ENCODE measurements at regions not wholly inside any gene's neighbourhood (a gene's known extent, or its start where the extent isn't known, plus 50 kb on each side); places are given as distances from the start of the nearest gene placed in this dataset.

GRCh38 chr18:78364388-78364960 is 615.1 kb upstream of the SALL3 start:
- DNase-seq (ENCODE audit: low read depth): no peak

GRCh38 chr18:78367996-78368395 is 611.6 kb upstream of the SALL3 start:
- DNase-seq (ENCODE audit: low read depth): no peak

DNA sequence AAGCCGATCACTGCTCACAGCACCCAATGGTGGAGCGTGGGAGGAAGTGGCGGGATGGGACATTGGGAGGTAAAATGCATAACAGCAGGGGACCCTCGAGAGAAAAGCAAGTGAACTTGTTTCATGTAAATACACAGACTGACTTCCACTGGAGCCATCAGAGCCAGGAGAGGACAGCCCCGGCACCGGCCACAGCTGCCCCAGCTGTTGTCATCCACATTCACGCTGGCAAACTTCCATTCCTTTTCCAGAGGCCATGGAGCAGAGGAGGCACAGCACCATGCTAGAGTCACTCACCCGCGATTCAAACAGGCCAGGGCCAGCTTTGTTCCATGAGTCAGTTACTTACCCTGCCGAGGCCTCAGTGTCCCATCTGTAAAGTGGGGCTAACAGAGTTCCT is 610.9 kb upstream of the SALL3 start:
- no peak for DNase-seq (ENCODE audit: low read depth)

DNA sequence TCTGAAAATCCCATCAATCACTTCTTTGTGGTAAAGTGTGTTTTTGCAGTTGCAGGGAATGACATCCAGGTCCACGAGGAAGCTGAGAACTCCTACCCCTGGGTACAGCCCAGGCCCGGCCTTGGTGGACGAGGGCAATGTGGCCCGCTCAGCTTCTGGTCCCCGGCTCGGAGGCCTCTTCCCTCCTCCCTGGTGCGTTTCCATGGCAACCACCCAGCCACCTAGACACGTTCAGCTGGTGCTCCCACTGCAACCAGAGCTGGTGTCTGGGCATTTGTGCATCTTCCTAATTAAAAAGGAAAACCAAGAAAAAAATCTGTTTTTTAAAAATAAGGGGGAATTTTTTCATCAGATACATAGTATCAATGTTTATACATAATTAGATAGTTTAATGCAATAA is 603.6 kb upstream of the SALL3 start:
- DNase-seq (ENCODE audit: low read depth): no peak

DNA sequence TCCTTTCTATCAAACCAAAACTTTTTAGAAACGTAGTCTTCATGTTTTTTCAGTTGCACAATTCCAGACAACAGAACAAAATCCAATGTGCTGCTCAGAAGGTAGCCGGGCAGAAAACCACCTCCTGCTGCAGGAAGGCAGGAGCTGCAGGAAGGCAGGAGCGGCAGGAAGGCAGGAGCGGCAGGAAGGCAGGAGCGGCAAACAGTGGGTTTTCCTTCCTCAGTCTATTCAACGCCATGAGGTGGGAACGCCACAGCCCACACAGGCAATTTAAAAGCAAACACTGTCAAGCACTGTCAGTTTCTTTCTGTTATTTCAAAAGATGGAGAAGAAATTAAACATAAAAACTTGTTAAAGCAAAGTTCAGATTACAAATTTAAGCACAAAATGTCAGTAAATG is 601.2 kb upstream of the SALL3 start:
- no peak for DNase-seq (ENCODE audit: low read depth)

GRCh38 chr18:78378983-78379382 is 600.6 kb upstream of the SALL3 start:
- no peak for DNase-seq (ENCODE audit: low read depth)

DNA sequence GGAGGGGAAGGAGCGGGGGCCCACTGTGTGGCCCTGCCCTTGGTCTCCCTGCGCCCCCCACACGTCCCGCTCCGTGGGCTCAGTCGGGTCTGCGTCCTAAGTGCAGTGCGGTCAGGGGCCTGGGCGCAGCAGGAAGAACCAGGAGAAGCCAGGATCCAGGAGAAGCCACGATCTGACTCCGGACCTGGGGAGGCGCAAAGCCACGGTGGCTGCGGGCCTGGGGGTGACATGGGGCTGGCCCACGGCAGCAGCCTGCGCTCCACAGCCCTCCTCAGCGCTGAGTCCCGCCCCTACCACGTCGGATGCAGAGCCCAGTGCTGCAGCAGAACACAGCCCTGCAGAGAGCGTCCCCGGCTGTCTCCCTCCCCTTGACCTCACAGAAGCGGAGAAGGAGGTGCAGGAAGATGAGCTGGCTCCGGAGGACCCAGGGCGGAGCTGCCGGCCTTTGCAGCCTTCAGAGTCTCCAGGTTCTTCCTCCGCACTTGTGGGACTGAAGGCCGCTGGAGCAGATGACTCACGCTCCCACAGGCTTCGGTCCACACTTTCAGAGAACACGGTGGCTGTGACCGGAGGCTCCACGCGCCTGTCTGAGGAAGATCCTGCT is 589.2 kb upstream of the SALL3 start:
- DNase-seq (ENCODE audit: low read depth): no peak

DNA sequence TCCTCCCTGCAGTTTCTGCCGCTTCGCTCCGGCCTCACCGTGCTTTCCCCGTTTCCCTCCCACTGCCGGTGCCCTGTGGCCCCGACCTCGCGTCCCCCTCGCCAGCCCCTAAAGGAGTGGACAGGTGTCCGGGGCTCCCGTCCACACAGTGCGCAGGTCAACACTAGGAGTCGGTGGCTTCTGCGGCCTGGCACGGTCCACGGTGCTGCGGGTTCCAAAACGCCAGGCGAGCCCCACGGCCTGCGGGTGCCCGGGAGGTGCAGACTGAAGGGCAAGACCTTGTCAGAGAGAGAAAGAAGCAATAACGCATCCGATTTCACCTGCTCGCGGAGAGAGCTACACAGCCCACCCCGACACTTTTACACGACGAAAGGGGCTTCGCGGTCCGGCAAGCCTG is 588.7 kb upstream of the SALL3 start:
- no peak for DNase-seq (ENCODE audit: low read depth)

GRCh38 chr18:78393086-78393862 is 586.3 kb upstream of the SALL3 start:
- DNase-seq (ENCODE audit: low read depth): no peak

GRCh38 chr18:78396077-78396476 is 583.5 kb upstream of the SALL3 start:
- DNase-seq (ENCODE audit: low read depth): no peak

- DNase-seq (ENCODE audit: low read depth): no peak
Measured at GRCh38 chr18:78396756-78397155, 582.9 kb upstream of the SALL3 start.

GRCh38 chr18:78399992-78400503 is 579.6 kb upstream of the SALL3 start:
- DNase-seq (ENCODE audit: low read depth): no peak

GRCh38 chr18:78402440-78402839 is 577.2 kb upstream of the SALL3 start:
- no peak for DNase-seq (ENCODE audit: low read depth)

- no peak for DNase-seq (ENCODE audit: low read depth)
Measured at GRCh38 chr18:78402966-78403365, 576.7 kb upstream of the SALL3 start.

GRCh38 chr18:78403371-78403770 is 576.2 kb upstream of the SALL3 start:
- no peak for DNase-seq (ENCODE audit: low read depth)

DNA sequence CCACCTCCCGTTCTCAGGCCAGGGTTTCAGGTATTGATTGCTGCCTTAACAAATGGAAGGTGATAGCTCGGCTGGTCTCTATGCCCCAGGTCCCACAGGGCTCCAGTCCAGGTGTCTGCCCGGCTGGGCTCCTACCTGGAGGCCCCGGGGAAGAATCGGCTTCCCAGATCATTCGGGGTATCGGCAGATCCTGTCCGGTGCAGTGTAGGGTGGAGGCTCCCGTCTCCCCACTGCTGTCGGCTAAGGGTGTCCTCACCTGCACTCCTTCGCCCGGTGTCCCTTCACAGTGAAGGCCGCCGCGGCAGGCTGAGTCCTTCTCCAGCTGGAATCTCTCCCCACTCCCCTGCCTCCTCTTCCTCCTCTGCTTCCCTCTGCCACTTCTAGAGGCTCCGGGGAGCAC is 573.9 kb upstream of the SALL3 start:
- DNase-seq (ENCODE audit: low read depth): no peak

GRCh38 chr18:78406743-78407465 is 572.7 kb upstream of the SALL3 start:
- no peak for DNase-seq (ENCODE audit: low read depth)

GRCh38 chr18:78407466-78407844 is 572.2 kb upstream of the SALL3 start:
- no peak for DNase-seq (ENCODE audit: low read depth)

DNA sequence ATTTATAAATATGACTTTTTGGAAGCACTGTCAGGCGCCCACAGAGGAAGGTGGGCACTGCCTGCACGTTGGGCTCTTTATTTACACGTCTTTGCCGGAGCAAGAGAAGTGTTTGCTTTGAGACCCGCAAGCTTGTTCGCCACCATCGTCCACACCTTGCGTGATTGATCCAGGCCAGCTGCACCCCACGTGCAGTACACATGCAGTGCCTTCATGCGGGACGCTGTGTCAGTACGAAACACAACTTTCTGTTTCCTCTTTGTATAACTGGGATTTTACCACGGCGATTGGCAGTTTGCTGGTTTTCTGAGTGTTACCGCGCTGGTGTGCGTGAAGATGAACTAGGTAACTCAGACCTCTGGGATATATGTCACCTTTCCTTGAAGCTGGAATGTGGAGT is 571.0 kb upstream of the SALL3 start:
- no peak for DNase-seq (ENCODE audit: low read depth)

GRCh38 chr18:78410094-78410786 is 569.4 kb upstream of the SALL3 start:
- no peak for DNase-seq (ENCODE audit: low read depth)

GRCh38 chr18:78411539-78411938 is 568.1 kb upstream of the SALL3 start:
- DNase-seq (ENCODE audit: low read depth): no peak

DNA sequence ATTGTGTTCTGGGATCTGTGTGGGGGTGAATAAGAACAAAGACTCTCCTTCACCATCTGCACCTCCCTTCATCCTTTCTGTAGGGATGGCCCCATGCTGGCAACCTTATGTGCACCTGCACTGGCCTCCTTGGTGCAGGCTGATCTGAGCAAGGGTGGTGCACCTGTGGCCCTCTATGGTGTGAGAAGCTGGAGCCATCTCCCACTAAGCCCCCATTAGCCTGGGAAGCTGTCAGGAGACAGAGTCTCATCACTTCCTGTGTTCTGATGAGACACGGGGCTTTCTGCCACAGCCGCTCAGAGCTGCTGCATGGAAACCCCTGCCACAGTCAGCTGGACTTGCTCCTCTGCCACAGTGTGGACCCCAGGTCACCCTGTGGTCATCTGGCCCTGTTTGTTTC is 565.3 kb upstream of the SALL3 start:
- no peak for DNase-seq (ENCODE audit: low read depth)
